ENCODE measurements at regions not wholly inside any gene's neighbourhood (a gene's known extent, or its start where the extent isn't known, plus 50 kb on each side); places are given as distances from the start of the nearest gene placed in this dataset.
"Not testable (repeated sequence)": the region's sequence is repeated elsewhere in the genome, so short reads cannot be mapped to it uniquely, and the experiment has no call there.

GRCh38 chr3:143901105-143901504 is 52.8 kb upstream of the SLC9A9 start:
- Histone ChIP-seq H3K9me3 (ENCODE audit: control insufficient read depth in 1 of 2, low read length in 2 of 2) (no peaks in the 10 kb centered on the region), H3K36me3 (ENCODE audit: insufficient read depth, low read length) (no peaks in the 10 kb centered on the region), H3K27ac (ENCODE audit: low read depth, low read length) (no peak overlapping the region), H3K27me3 (ENCODE audit: insufficient read depth, low read length) (no peaks in the 10 kb centered on the region), H3K4me1 (ENCODE audit: insufficient read depth, low read length) (no peaks in the 10 kb centered on the region), H3K4me3 (ENCODE audit: low read length in 2 of 2) (no peak overlapping the region)
- POLR2A ChIA-PET (ENCODE audit: partially characterized antibody): no interaction called here
- Mint-ChIP-seq H3K27ac (no peak overlapping the region), H3K36me3 (no peaks in the 10 kb centered on the region), H3K4me3 (no peak overlapping the region), H3K4me1 (no peaks in the 10 kb centered on the region), H3K9me3 (no peaks in the 10 kb centered on the region), H3K27me3 (peaks cover 3 to 8% of the 10 kb centered on the region in 2 donors)
- intact Hi-C loops (cut with micrococcal nuclease): no loop called here
- DNase-seq: no peak
- CTCF ChIA-PET (ENCODE audit: partially characterized antibody): interaction anchor here (1.1 kb wide), 1 partner anchor 12 kb away, joined by 3 read pairs; no protein-coding TSS in a partner anchor

GRCh38 chr3:143902210-143902609 is 53.9 kb upstream of the SLC9A9 start:
- no peaks in the 10 kb centered on the region for H3K4me1 Mint-ChIP-seq

GRCh38 chr3:143910756-143911155 is 60.9 kb upstream of the DIPK2A start:
- Mint-ChIP-seq H3K4me1 (no peaks in the 10 kb centered on the region), H3K27me3 (peaks cover 9 to 24% of the 10 kb centered on the region in 2 donors), H3K9me3 (peaks cover 0 to 4% (median under 1%) of the 10 kb centered on the region in 8 donors), H3K27ac (no peak overlapping the region), H3K4me3 (no peak overlapping the region), H3K36me3 (no peaks in the 10 kb centered on the region)
- Histone ChIP-seq H3K27ac (ENCODE audit: low read depth, low read length) (no peak overlapping the region), H3K36me3 (ENCODE audit: insufficient read depth, low read length) (no peaks in the 10 kb centered on the region), H3K4me1 (ENCODE audit: insufficient read depth, low read length) (no peaks in the 10 kb centered on the region), H3K9me3 (ENCODE audit: control insufficient read depth in 1 of 2, low read length in 2 of 2) (no peaks in the 10 kb centered on the region), H3K4me3 (ENCODE audit: low read length in 2 of 2) (no peak overlapping the region), H3K27me3 (ENCODE audit: insufficient read depth, low read length) (no peaks in the 10 kb centered on the region)
- CTCF ChIA-PET (ENCODE audit: partially characterized antibody): no interaction called here
- intact Hi-C loops (cut with micrococcal nuclease): no loop called here
- POLR2A ChIA-PET (ENCODE audit: partially characterized antibody): no interaction called here
- DNase-seq: no peak

More at GRCh38 chr3:143902210-143902609, 53.9 kb upstream of the SLC9A9 start:
- Histone ChIP-seq H3K27me3 (ENCODE audit: insufficient read depth, low read length) (no peaks in the 10 kb centered on the region), H3K27ac (ENCODE audit: low read depth, low read length) (no peak overlapping the region), H3K9me3 (ENCODE audit: control insufficient read depth in 1 of 2, low read length in 2 of 2) (no peaks in the 10 kb centered on the region), H3K36me3 (ENCODE audit: insufficient read depth, low read length) (no peaks in the 10 kb centered on the region), H3K4me3 (ENCODE audit: low read length in 2 of 2) (no peak overlapping the region), H3K4me1 (ENCODE audit: insufficient read depth, low read length) (no peaks in the 10 kb centered on the region)
- Mint-ChIP-seq H3K36me3 (no peaks in the 10 kb centered on the region), H3K4me3 (no peak overlapping the region), H3K9me3 (no peaks in the 10 kb centered on the region), H3K27ac (no peak overlapping the region), H3K27me3 (peaks cover 3 to 8% of the 10 kb centered on the region in 2 donors)
- POLR2A ChIA-PET (ENCODE audit: partially characterized antibody): no interaction called here
- CTCF ChIA-PET (ENCODE audit: partially characterized antibody): interaction anchor here (1.1 to 1.5 kb wide), 2 partner anchors 13 to 17 kb away, joined by 3 to 4 read pairs; no protein-coding TSS in a partner anchor
- intact Hi-C loops (cut with micrococcal nuclease): no loop called here
- DNase-seq: no peak

- ChIA-PET CTCF (ENCODE audit: partially characterized antibody) (no interaction called here), POLR2A (ENCODE audit: partially characterized antibody) (no interaction called here)
- Histone ChIP-seq H3K9me3 (ENCODE audit: control insufficient read depth in 1 of 2, low read length in 2 of 2) (no peaks in the 10 kb centered on the region), H3K27me3 (ENCODE audit: insufficient read depth, low read length) (no peaks in the 10 kb centered on the region), H3K27ac (ENCODE audit: low read depth, low read length) (no peak overlapping the region), H3K4me1 (ENCODE audit: insufficient read depth, low read length) (no peaks in the 10 kb centered on the region), H3K4me3 (ENCODE audit: low read length in 2 of 2) (no peak overlapping the region), H3K36me3 (ENCODE audit: insufficient read depth, low read length) (no peaks in the 10 kb centered on the region)
- Mint-ChIP-seq H3K4me1 (no peaks in the 10 kb centered on the region), H3K27me3 (peaks cover 7 to 23% of the 10 kb centered on the region in 2 donors), H3K27ac (no peak overlapping the region), H3K9me3 (peaks cover 0 to 5% (median 1%) of the 10 kb centered on the region in 8 donors), H3K4me3 (no peak overlapping the region), H3K36me3 (no peaks in the 10 kb centered on the region)
- DNase-seq: no peak
- intact Hi-C loops (cut with micrococcal nuclease): no loop called here
Observed at GRCh38 chr3:143914257-143914656, 57.4 kb upstream of the DIPK2A start.

- H3K27ac Mint-ChIP-seq: no peak overlapping the region
- no peaks in the 10 kb centered on the region for H3K4me1 ChIP-seq (ENCODE audit: insufficient read depth, low read length)
- CTCF ChIA-PET (ENCODE audit: partially characterized antibody): no interaction called here
- H3K4me1 Mint-ChIP-seq: no peaks in the 10 kb centered on the region
- no peak overlapping the region for H3K27ac ChIP-seq (ENCODE audit: low read depth, low read length)
- H3K4me3 ChIP-seq (ENCODE audit: low read length in 2 of 2): no peak overlapping the region
- no peaks in the 10 kb centered on the region for H3K36me3 ChIP-seq (ENCODE audit: insufficient read depth, low read length)
- intact Hi-C loops (cut with micrococcal nuclease): no loop called here
- H3K36me3 Mint-ChIP-seq: no peaks in the 10 kb centered on the region
- POLR2A ChIA-PET (ENCODE audit: partially characterized antibody): no interaction called here
- H3K27me3 Mint-ChIP-seq: peaks cover 0 to 6% of the 10 kb centered on the region in 2 donors
- no peak for DNase-seq
- peaks cover 0 to 4% (median 0%) of the 10 kb centered on the region in 8 donors for H3K9me3 Mint-ChIP-seq
- H3K9me3 ChIP-seq (ENCODE audit: control insufficient read depth in 1 of 2, low read length in 2 of 2): no peaks in the 10 kb centered on the region
- H3K4me3 Mint-ChIP-seq: no peak overlapping the region
- no peaks in the 10 kb centered on the region for H3K27me3 ChIP-seq (ENCODE audit: insufficient read depth, low read length)
Observed at GRCh38 chr3:143918848-143919247, 52.8 kb upstream of the DIPK2A start.

GRCh38 chr3:143921176-143921575 is 50.4 kb upstream of the DIPK2A start:
- H3K4me1 Mint-ChIP-seq; H3K27ac Mint-ChIP-seq; H3K36me3 ChIP-seq (ENCODE audit: insufficient read depth, low read length); H3K27ac ChIP-seq (ENCODE audit: low read depth, low read length); H3K27me3 ChIP-seq (ENCODE audit: insufficient read depth, low read length); POLR2A ChIA-PET (ENCODE audit: partially characterized antibody); H3K4me3 Mint-ChIP-seq; H3K36me3 Mint-ChIP-seq; H3K4me3 ChIP-seq (ENCODE audit: low read length in 2 of 2); H3K27me3 Mint-ChIP-seq; DNase-seq; intact Hi-C loops (cut with micrococcal nuclease); H3K9me3 Mint-ChIP-seq; CTCF ChIA-PET (ENCODE audit: partially characterized antibody); H3K9me3 ChIP-seq (ENCODE audit: control insufficient read depth in 1 of 2, low read length in 2 of 2); H3K4me1 ChIP-seq (ENCODE audit: insufficient read depth, low read length): not testable (repeated sequence)

Measured in CD4-positive, alpha-beta memory T cell (primary cell).